NCI-H524 treated with DMSO at 0.1 percent for 48 hours (cell line): ENCODE measurements at regions not wholly inside any gene's neighbourhood (a gene's known extent, or its start where the extent isn't known, plus 50 kb on each side); places are given as distances from the start of the nearest gene placed in this dataset.

Source experiments
- DNase-seq: peaks from one replicate; lab custom pipeline; 2025; lab: John Stamatoyannopoulos, UW

DNA sequence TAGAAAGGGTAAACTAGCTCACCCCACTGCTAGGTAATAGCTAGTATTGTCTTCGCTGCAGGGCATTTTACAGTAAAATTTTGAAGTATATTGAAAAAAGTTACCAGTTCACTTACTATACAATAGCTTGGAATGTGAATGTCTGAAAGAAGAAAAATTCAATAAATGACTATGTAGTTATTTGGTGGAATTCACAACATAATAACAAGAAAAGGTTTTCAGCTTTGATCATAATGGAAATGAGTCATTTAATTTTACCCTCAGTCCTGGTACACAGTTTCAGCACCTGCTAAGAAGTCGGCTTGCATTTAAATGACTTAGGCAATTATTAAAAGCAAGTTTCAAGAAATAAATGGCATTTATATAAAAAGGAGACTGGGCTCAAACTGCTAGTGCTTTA is 90.4 kb downstream of the NUP35 start:
- no peak for DNase-seq

DNA sequence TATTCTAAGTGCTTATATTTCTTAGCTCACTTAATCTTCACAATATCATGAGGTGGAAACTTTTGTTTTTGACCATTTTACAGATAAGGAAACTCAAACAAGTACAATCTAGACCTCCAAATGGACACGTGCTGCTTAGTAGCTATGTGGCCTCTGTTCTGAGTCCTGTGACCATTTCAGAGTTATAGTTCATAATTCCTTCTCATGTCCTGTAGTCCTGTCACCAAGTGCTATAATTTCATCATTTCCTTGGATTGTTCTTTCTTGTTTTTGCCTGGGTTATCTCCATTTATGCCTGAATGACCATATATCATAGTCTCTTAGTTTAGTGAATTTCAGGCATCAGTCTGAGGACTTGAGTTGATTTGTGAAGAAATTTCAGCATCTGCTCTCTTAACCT is 91.7 kb downstream of the NUP35 start:
- no peak for DNase-seq

DNA sequence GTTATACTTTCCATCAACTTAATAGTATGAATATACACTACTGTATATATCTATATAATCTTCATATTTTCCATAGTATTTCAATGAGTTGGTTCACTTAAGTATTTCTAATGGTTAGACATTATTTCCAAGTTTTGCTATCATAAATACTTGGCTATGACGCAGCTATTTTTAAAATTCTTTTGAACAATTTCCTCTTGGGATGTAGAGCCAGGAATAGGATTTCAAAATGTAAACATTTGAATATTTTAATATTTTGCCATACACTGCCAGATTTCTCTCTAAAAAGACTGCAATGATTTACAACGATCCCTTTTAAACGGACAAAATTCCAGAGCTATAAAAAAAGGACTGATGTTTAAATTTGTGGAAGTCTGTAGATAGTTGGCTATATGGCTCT is 95.6 kb downstream of the NUP35 start:
- no peak for DNase-seq

GRCh38 chr2:183222751-183223150 is 98.5 kb downstream of the NUP35 start:
- DNase-seq = no peak

DNA sequence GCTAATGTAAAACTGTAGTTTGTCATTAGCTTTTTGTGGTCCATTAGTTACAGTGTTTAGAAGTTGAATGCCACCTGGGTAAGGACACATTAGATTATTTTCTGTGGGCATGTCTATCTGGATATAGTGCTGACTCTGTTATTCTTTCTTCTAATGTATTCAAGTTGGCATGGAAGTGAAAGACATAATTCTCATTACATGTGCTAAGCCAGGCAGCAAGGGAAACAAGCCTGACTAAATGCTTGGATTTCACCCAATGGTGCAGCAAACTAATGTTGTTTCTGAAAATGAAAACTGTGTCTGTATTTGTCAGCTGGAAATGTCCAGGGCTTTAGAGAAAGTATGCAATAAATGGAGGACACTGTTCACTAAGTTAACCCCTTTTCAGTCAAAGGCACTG is 100.7 kb downstream of the NUP35 start:
- no peak for DNase-seq

DNA sequence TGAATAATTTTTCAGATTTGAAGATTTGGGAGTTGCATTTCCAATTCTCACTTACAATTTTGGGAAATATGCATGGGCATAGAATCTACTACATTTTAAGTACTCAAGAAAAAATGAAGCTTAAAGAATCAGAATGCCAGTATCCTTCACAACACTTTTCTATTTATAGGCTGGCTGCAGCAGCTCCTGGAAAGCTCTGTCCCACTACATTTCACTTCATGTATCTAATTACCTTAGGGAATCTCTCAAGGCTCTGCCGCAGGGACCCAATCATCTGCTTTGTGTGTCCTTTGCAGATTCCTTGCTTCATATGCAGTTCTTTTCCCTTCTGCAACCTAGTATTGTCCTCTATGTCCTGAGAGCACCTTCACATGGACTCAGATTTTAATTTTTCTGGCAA is 102.9 kb downstream of the NUP35 start:
- DNase-seq = no peak

- no peak for DNase-seq
Observed at GRCh38 chr2:183229386-183229785, 105.1 kb downstream of the NUP35 start.

GRCh38 chr2:183232161-183232865 is 108.1 kb downstream of the NUP35 start:
- no peak for DNase-seq

GRCh38 chr2:183242937-183243336 is 118.7 kb downstream of the NUP35 start:
- no peak for DNase-seq

GRCh38 chr2:183243758-183244157 is 119.5 kb downstream of the NUP35 start:
- DNase-seq = peak; percentile 35

- peak; percentile 60 for DNase-seq
Observed at GRCh38 chr2:183244300-183244844, 120.1 kb downstream of the NUP35 start.

DNA sequence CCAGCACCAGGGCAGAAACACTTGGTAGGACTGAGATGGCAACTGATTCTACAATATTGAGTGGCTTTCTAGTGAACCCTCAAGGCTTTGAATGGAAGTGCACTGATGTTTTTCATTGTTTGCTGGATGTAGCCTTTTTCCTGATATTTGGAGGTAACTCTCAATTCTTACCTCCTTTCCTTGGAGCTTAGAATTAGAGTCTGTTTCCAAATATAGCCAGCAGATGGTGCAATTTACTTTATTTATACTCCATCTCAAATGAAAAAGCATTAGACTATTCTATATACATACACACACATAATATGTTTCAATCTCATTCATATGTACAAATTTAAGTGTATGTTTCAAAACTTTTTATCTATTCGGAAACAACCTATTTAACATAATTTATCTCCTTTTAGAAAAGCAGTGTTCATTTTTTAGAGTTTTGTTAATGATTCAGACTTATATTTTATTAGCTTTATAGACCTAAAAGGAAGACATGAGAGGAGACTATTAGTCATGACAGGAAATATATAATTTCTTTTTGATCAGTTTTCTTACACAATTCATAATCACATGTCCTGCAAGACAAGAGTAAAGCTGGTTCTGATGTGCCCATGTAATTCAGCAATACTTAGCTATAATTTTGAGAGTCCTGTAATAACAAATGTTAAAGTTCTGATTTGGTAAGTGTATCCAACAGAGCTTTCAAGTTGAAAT is 124.8 kb downstream of the NUP35 start:
- no peak for DNase-seq

- no peak for DNase-seq
Observed at GRCh38 chr2:183250061-183250460, 125.8 kb downstream of the NUP35 start.

- no peak for DNase-seq
Observed at GRCh38 chr2:183250472-183250871, 126.2 kb downstream of the NUP35 start.

DNA sequence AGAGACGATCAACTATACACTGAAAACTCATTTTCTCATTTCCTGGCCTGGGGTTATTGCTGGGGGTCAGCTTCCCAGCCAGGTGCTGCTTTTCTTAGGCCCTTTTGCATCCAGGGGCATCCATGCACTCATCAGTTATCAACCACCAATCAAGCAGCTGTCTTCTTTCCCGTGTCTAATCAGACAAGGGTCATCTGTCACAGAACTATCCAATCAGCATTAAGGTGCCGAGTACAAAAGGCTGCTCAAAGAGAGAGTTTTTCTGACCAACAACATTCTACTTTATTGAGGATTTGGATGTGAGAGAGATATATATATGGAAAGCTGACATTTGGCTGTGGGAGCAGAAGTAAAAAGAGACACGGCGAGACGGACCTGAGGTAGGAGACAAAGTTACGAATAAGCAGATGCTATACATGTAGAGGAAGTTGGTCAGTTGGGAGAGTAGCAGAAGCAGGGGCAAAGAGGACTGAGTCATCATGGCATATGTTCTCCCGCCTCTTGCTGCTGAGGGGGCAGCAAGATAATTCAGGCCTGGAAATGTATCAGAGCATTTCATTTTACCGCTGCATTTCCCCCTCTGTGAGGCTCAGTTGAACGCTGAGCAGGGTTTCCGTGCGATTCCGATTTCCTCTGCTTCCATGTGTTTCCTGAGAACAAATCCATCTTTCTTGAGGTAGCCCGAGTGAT is 129.3 kb downstream of the NUP35 start:
- DNase-seq = no peak

- DNase-seq = no peak
Observed at GRCh38 chr2:183255411-183255810, 131.2 kb downstream of the NUP35 start.

DNA sequence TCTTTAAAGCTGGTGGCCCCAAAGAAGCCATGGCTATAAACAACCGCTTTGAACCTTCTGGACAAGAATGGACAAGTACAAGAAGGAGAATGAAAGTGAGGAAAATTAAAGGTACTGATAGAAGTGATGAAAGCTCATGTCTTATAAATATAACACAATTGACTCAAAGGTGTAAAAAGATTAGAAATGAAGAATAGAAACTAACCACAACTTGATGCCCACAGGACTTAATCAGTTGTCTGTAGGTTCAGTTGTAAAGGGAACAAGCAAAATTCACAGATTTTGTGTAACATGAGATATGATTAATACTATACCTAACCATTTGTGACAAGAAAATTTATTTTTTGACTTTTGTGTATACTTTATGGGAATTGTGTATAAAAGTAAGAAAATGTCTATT is 135.7 kb downstream of the NUP35 start:
- no peak for DNase-seq

GRCh38 chr2:183260527-183260926 is 136.3 kb downstream of the NUP35 start:
- no peak for DNase-seq

DNA sequence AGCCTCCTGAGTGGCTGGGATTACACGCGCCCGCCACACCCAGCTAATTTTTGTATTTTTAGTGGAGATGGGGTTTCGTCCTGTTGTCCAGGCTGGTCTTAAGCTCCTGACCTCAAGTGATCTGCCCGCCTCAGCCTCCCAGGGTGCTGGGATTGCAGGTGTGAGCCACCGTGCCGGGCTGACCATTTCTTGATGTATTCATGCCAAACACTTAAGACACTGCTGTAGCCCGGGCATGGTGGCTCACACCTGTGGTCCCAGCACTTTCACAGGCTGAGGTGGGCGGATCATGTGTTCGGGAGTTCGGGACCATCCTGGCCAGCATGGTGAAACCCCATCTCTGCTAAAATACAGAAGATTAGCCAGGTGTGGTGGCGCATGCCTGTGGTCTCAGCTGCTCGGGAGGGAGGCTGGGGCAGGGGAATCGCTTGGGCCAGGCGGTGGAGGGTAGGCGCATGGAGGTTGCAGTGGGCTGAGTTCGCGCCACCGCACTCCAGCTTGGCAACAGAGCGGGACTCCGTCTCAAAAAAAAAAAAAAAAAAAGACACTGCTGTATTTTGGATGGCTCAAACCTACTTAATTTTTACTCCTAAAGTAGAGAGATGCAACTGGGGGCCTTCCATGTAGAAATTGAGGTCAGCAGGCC is 140.8 kb downstream of the NUP35 start:
- DNase-seq = no peak

DNA sequence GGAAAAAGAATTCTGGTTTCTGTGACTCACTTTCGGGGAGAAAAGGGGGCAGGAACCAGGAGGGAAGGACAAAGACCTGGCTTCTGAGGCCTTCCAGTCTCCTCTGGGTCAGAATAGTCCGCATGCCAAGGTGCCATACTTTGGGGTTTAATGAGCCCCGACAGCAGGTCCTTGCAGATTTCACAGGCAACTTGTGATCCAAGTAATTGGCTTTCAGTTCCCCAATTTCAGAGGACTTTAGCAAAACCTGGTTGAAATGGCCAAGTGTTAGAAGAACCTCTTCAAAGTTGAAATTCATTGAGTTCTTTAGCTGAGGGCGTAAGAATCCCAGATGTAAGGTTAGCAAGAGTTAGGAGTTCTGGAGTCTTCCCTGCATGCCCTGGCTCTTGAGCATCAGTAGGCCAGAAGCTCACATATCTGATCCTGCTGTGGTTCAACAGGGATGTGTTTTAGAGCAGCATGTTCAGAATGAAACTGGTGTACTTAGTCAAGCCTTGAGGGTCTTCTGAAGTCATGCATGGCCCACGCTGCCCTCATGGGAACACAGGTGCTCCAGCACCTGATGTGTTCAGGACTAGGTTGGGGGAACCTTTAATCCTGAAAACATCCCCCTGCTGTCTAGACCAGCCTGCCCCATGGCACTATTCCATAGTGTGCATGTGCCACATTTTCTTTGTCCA is 143.0 kb downstream of the NUP35 start:
- DNase-seq = no peak

DNA sequence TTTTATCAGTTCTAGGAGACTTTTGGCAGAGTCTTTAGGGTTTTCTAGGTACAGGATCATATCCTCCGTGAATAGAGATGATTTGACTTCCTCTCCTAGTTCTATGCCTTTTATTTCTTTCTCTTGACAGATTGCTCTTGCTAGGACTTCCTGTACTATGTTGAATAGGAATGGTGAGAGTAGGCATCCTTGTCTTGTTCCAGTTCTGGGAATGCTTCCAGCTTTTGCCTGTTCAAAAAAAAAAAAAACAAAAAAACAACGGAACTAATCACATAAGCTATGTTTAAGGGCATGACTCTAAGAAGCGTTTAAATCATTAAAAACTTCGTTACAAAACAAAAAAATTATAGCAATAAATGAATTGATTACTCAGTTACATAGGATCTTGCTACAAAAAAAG is 145.7 kb downstream of the NUP35 start:
- no peak for DNase-seq

DNA sequence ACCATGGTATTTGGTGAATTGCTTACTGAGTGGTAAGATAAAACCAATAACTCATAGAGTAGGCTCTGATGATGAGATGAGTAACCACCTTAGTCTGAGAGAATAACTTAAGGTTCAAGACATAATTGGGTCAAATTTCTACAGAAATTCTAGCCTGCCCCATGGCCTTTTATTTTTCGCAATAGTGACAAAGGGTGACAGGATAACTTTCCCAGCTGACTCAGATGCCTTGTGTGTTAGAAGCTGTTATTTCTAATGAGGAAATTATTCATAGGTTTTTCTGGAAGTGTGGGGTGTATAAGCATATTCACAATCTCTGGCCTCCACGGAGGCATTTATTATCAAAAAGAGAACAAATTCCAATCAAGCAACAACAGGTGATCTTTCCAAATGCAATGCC is 159.0 kb downstream of the NUP35 start:
- DNase-seq = no peak
